HG03139 (cell line): ENCODE measurements at regions not wholly inside any gene's neighbourhood (a gene's known extent, or its start where the extent isn't known, plus 50 kb on each side); places are given as distances from the start of the nearest gene placed in this dataset.

Experiments
- ATAC-seq: cut with Tn5 transposase; IDR thresholded peaks from one replicate; pipeline ENCODE4 v1.9.1; 2021; ENCODE audit not compliant: unreplicated experiment

DNA sequence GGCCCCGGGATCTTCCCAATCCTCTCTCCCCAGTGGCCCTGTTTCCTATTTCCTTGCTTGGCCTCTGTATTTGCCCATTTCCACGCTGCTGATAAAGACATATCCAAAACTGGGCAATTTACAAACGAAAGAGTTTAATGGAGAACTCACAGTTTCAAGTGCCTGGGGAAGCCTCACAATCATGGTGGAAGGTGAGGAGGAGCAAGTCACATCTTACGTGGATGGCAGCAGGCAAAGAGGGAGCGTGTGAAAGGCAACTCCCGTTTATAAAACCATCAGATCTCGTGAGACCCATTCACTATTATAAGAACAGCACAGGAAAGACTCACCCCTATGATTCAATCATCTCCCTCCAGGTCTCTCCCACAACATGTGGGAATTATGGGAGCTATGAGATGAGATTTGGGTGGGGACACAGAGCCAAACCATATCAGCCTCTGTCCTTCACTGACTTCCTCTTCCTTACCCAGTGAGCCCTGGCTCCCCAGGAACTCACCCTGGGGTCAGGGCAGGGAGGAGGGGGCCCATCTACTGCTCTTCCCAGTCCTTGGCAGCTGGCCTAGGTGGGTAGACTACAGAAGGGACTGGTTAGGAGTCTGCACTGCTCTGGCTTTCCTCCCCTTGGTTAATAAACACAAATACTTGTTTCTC lies 105.8 kb upstream of the MYCN start:
- no peak for ATAC-seq

DNA sequence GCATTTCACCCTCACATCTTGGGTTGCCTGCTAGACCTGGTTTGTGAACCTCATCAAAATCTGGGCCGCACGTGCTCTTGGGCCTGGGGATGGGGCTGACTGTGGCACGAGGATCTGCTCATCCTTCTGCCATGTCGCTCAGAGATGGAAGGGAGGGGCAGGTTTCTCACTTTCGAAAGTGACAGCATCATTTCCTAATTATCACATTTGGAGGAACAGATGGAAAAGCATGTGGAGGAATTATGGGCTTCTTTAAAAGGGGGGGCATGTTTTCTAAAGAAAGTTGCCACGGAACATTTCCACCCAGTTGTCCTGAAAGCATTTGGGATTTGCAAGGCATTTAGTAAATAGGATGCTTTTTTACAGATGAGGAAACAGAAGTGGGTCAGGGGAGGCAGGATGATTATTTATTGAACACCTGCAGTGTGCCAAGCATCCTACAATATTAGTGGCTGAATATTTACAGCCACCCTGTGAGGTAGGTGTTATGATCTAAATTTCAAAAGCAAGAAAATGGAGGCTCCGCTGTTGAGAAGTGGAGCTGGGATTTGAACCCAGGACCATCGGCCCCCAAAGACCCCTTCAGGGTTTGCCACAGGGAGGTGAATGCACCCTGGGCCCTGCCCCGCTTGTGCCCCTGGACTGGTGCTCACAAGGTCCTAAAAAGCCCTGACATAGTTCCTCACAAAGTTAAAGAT lies 104.2 kb upstream of the MYCN start:
- no peak for ATAC-seq

DNA sequence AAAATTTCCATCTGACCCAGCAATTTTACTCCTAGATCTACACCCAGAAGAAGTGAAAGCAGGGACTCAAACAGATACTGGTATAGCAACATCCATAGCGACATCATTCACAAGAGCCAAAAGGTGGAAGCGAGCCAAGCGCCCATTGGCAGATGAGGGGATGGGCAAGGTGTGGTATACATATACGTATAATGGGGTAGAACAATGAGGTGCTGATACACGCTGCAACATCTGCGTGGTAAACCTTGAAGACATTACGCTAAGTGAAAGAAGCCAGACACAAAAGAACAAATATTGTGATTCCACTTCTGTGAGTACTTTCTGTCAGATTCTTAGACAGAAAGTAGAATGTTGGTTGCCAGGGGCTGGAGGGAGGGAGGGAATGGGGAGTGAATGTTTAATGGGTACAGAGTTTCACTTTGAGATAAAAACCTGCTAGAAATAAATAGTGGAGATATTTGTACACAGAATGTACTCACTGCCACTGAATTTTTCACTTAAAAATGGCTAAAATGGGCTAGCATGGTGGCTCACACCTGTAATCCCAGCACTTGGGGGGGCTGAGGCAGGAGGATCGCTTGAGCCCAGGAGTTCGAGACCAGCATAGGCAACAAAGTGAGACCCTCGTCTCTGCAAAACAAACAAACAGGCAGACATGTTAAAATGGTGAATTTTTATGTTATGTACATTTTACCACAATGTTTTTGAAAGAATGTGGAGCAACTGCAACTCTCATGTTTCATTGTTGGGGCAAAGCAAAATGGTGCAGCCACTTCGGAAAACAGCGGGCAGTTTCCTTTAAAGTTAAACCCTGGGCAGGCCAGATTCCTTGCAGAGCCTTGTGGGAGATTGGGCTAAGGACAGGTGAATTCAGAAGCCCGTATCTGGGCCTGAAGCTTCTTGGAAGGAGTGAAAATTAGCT lies 103.4 kb upstream of the MYCN start:
- ATAC-seq: no peak

DNA sequence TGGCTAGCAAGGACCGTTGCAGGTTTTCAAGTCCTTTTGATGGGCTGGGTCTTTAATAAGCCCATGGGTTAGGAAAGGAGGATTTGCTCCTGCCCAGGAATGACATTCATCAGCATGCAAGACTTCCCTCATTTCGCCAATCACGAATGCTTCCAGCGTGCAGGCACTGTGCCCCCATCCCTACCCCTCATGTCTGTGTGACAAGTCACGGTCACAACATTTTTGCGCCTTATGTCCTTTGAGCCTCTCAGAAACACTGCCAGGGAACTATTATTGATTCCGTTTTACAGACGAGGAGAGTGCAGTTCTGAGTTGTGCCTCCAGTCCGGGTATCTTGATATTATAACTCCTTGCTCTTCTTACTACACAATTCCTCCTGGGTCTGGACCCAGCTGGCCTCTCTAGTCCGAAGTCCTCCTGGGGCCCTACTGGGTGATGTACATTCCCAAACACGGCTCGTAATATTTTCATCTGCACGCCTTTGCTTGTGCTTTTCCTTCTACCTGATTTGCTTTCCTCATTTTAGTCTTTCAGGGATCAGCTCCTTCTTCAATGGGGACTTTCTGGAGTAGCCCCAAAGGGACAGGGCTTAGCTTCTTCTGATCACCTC lies 101.8 kb upstream of the MYCN start:
- ATAC-seq: no peak

DNA sequence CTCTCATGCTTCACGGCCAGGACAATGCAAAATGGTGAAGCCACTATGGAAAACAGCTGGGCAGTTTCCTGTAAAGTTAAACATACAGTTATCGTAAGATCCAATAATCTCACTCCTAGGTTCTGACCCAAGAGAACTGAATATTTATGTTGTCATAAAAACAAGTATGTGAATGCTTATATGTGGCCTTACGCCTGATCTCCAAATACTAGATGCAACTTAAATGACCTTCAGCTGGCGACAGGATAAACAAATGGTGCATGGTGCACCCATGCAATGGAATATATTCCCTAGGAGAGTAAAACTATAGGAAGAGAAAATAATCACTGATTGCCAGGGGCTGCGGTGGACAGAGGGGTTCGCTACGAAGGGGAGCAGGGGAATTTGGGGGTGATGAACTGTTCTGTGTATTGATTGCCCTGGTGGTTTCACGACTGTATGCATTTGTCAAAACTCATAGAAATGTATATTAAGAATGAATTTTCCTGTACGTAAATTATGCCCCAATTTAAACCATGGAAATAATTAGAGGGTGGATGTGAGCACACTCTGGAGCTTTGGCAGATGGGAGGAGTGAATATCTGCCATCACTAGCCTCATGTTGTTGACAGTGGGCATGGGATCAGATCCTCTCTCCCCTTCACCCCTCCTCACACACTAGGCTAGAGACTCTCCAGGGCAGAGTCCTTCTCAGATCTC lies 100.8 kb upstream of the MYCN start:
- ATAC-seq: no peak

DNA sequence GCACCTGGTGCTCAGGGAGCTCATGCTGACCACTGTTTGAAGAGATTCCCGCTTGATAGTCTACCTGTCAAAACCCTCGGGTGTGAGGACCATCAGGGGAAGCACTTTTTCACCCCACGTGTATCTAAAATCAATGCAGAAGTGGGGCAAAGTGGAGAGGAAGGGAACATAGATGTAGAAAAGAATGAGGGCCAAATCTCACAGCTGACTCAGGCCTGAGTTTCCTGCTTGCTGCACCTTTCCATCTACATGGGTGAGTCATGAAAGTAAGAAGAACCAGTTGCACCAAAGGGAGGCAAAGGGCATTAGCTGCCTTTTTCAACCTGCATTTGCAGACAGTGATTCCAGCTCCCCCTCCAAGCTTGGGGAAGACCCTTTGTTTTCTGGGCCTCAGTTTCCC lies 100.2 kb upstream of the MYCN start:
- ATAC-seq: no peak

DNA sequence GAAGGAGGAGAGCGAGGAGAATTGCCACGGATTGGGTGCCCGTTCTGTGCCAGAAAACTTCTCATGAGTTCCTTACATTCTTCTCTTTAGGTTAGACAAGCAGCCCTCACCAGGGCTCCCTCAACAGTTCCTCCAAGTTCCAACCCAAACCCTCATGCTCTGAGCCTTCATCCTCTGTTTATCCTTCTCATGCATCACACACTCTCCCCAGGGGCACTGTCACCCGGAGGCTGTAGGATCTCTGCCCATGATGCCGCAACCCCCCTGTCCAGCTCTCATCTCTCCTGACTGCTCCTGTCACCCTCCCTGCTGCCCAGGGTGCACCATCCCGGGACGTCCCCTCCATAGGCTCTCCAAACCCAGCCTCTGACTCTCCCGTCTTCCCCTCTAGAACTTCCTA lies 99.4 kb upstream of the MYCN start:
- no peak for ATAC-seq

DNA sequence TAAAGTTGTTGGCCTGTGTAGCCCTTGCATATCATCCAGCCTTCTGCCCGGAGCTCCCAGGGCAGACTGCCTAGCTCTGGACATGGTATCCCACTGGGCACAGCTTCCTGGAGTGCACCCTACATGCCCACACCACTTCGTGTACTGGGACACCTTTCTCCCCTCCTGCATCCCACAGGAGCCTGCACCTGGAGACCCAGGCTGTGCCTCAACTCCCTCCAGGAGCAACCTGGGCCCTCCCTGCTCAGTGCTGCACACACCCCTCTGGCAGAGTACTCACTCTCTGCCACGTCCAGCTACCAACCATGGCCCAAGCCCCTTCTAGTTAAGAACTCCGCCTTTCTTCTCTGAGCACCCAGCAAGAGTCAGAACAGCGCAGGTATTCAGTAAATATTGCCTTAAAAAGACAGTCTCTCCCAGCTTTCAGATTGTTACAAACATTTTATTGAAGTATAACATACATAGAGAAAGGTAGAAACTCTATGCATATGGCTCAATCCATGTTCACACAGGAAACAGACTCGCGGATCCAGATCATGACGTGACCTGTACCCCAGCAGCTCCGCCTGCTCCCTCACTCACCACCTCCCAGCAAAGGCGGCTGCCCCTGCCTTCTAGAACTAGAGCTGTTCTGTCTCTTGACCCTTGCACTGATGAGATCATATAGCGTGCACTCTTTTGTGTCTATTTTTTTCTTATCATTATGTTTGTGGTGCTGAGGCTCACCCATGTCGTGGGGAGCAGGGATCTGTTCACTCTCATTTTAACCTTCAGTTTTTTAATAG lies 98.4 kb upstream of the MYCN start:
- ATAC-seq: no peak

DNA sequence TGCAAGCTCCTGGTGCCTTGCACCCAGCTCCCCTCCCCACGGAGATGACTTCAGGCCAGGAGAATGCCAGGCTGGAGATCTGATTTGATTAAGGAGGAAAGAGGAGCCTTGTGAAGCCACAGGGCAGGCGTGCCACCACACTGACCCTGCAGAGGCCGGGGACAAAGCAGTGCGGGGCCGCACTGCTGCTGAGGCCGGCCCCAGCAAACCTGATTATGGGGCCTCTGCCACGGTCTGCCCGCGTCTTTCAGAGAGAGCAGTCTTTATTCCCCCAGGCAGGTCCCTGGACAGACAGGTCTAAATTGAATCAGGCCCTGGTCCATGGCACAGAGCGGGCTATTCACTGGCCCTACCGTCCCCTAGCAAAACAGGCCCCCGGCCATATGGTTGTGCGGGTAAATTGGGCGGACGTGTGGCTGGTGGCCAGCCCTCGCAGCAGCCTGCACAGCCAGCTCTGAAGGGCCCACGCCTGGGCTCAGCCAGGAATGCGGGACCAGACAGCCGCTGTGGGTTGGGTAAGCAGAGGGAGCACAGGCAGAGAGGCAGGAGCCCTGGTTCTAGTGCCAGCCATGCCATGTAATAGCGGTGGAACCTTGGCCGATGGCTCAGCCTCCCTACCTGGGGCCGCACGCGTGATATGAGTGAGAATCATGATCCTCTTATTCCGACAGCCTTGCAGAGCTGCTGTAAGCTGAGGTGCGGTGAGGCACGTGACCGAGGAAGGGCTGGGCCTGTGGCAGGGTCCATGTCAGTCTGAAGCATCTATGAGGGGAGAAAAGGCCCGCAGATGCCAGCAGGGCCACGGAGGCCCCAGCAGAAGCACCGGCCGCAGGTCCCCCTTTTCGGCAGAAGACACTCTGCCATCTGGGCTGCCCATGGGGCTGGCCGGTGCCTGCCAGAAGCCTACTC lies 97.3 kb upstream of the MYCN start:
- no peak for ATAC-seq

DNA sequence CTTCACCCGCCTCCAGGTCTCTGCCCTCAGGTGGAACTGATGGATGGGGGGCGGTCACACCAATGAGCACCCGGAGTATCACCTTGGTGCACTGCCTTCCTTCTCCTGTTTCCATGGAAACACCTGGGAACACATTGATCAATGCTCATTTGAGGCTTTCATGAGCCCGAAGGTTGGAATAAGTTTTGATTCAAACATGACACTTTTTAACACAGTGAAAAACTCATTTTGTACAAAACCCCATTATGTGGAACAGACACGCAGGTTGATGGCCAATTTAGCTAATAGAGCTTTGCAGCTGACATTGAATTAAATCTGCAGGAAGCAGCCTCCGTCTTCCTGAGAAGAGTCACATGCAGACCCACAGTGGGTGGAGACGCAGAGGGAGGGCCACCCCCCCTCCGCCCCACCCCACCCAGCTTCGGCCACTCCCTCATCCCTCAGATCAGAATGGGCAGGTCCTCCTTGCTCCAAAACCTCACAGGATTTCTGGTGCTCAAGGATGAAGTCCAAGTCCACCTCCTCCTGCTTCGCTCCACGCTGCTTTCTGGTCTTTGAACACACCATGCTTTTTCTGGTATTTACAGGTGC lies 96.0 kb upstream of the MYCN start:
- no peak for ATAC-seq

DNA sequence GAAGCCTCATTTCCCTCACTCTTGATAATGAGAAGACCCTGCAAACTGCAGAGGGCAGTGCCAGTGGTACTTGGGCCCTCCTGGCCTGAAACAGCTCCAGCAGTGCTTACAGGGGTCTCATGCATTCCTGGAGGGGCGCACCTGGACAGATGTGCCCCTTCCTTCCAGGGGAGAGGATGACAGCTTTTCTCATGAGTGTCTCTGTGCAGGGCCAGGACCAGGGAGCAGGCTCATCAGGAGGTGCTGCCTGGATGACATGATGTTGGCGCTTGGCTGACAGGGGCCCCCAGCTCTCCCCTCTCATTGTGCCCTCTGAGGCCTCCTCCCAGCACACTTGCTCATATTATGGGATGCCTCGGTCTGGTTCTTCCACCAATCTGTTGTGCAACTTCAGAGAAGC lies 95.1 kb upstream of the MYCN start:
- ATAC-seq: no peak

DNA sequence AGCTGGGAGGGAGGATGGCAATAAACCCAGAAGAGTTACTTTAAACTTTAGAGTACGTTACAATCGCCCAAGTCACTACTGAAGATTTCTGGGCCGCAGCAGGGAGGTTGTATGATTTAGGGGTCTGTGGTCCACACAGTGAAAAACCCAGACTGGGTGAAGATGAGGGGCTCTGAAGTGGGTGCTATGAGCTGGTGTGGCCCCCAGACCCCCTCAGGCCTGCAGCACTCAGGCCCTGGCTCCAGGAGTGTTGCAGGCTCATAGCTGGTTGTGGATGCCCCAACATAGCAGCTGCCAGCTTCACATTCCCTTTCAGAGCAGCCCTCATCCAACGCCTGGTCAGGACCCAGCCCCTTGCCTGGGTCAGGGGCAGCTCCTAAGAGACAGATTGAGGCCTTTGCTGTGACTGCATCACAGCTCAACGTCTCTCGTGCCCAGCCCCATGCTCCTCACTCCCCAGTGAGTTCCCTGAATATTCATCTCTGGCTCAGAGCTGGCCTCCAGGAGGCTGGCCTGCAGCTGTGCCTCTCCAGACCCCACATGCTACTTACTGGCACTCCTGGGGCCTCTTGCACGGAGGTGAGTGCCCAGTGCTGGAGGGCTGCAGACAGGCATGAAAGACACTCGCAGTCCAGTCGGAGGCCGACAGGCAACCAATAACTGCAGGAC lies 94.5 kb upstream of the MYCN start:
- ATAC-seq: no peak

DNA sequence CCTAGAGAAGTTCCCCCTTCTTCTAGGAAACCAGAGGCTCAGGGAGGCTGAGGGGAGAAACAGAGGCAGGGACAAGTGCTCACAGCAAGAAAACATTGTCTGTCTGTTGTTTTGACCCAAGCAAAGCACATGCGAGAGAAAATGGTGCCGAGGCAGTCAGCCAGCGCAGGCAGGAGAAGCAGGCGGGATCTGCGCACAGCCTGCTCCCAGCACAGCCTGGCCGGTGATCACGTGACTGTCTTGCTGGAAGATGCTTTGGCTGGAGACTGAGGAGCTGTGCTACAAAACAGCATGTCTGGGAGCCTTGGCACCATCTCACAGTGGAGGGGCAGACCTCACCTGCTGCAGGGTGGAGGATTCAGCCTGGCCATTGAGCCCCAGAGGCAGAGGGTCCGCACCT lies 93.7 kb upstream of the MYCN start:
- no peak for ATAC-seq

DNA sequence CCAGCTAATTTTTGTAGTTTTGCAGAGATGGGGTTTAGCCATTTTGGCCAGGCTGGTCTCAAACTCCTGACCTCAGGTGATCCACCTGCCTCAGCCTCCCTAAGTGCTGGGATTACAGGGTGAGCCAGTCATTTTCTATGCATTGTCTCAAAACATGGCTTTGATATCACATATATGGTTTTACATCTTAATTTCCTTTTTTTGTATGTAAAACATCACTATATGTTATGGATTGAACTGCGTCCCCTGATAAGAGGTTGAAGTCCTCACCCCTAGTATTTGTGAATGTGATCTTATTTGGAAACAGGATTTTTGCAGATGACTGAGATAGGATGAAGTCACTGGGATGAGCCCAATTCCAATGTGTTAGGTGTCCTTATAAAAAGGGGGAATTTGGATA lies 89.8 kb upstream of the MYCN start:
- no peak for ATAC-seq

DNA sequence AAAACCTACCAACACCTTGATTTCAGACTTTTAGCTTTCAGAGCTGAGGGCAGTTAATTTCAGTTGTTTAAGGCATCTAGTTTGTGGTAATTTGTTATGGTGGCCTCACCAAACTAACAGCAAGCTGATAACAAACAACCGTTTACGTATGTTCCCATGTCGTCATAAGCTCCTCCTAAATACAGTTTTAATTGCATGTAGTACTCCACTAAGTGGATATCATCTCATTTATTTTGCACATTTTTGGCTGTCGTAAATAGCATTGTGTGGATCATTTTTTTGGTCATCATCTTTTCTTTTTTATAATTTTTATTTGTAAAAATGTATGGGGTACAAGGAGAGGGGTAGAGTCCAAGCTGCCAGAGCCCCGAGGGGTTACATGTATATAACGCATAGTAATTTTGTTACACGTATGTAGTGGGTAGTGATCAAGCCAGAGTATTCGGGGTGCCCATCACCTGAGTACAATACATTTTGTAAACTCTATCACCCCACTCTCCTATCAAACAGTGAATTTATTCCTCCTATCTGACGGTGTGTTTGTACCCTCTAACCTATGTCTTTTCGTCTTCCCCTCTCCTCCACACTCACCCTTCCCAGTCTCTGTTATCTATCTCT lies 89.2 kb upstream of the MYCN start:
- ATAC-seq: no peak

DNA sequence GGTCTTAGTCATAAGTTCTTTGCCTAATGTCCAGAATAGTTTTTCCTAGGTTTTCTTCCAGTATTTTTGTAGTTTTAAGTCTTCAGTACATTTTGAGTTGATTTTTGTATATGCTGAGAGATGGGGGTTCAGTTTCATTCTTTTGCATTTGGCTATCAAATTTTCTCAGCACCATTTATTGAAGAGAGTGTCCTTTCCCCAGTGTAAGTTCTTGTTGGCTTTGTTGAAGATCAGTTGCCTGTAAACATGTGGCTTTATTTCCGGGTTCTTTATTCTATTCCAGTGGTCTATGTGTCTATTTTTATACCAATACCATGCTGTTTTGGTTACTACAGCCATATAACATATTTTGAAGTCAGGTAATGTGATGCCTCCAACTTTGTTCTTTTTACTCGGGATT lies 87.5 kb upstream of the MYCN start:
- ATAC-seq: no peak

DNA sequence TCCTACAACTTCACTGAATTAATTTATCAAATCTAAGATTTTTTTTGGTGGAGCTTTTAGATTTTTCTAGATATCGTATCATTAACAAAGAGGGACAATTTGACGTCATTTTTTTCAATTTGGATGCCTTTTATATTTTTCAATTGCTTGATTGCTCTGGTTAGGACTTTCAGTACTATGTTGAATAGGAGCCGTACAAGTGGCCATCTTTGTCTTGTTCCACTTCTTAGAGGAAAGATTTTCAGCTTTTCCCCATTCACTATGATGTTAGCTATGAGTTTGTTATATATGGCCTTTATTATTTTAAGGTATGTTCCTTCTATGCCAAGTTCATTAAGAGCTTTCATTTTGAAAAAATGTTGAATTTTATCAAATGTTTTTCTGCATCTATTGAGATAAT lies 86.4 kb upstream of the MYCN start:
- no peak for ATAC-seq

DNA sequence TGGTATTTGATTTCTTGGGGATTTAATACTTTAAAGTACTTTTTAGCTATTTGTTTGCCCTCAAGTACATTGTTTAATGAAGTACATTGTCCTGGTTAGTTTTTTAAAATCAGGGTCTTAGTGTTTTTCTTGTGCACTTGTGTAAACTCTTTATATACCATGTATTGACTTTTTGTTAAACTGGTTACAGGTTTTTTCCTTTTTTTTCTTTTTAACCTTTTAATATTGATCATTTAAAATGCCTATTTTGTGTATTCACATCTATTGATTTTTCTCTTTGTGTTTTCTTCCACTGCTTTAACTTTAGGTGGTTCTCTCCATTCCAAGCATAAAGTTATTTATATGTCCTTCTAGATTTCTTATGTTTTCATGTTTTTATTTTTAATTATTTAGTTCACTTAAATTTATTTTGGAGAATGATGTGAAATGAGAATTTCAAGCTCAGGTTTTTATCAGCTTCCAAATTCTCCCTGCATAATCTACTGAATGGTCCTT lies 84.5 kb upstream of the MYCN start:
- ATAC-seq: no peak
